Liver (tissue), 3 donors: ENCODE measurements at regions not wholly inside any gene's neighbourhood (a gene's known extent, or its start where the extent isn't known, plus 50 kb on each side); places are given as distances from the start of the nearest gene placed in this dataset.
"Not testable (repeated sequence)": the region's sequence is repeated elsewhere in the genome, so short reads cannot be mapped to it uniquely, and the experiment has no call there.

Experiments used
- CTCF ChIP-seq: fragments of 150-350 bp; IDR thresholded peaks from 2 replicates; pipeline ENCODE4 v1.5.1; 2017; ENCODE audit warnings: improper control_type of control experiment, low read depth, low read length; ENCODE audit not compliant: missing input control
- FOXA1 ChIP-seq: IDR thresholded peaks from 2 replicates; pipeline ENCODE4 v1.6.1; 2016; ENCODE audit warnings: antibody characterized with exemption
- GABPA ChIP-seq, 2 donors: IDR thresholded peaks in 1 of 2; conservative IDR thresholded peaks in 1 of 2; 2 replicates each; pipeline ENCODE4 v1.6.1; 2016; ENCODE audit warnings: antibody characterized with exemption in 2 of 2, mild to moderate bottlenecking in 1 of 2, moderate library complexity in 1 of 2
- RAD21 ChIP-seq, 2 donors: IDR thresholded peaks; 2 replicates each; pipeline ENCODE4 v1.6.1; 2016; ENCODE audit warnings: antibody characterized with exemption in 2 of 2, mild to moderate bottlenecking in 2 of 2
- REST ChIP-seq: IDR thresholded peaks from 2 replicates; pipeline ENCODE4 v1.6.1; 2016; ENCODE audit warnings: antibody characterized with exemption, mild to moderate bottlenecking
- RXRA ChIP-seq, 2 donors: IDR thresholded peaks; 2 replicates each; pipeline ENCODE4 v1.6.1; 2017 to 2018; ENCODE audit warnings: antibody characterized with exemption in 2 of 2, mild to moderate bottlenecking in 1 of 2
- TAF1 ChIP-seq: conservative IDR thresholded peaks from 2 replicates; pipeline ENCODE4 v1.6.1; 2016; ENCODE audit warnings: antibody characterized with exemption, mild to moderate bottlenecking
- YY1 ChIP-seq: IDR thresholded peaks from 2 replicates; pipeline ENCODE4 v1.6.1; 2016; ENCODE audit warnings: antibody characterized with exemption, mild to moderate bottlenecking
- TF ChIP-seq, protein P1 (sequence below): IDR thresholded peaks from 2 replicates; pipeline ENCODE4 v1.6.1; 2016; ENCODE audit warnings: antibody characterized with exemption
- TF ChIP-seq, protein P2 (sequence below): IDR thresholded peaks from 2 replicates; pipeline ENCODE4 v1.6.1; 2016; ENCODE audit warnings: antibody characterized with exemption
- donor health status: healthy.
- donor health status: healthy.

- TF ChIP-seq CTCF; RXRA (IDR thresholded peaks at IDR 0.05); TAF1; YY1; FOXA1; REST; RAD21 (IDR thresholded peaks at IDR 0.05); GABPA (IDR thresholded peaks at IDR 0.05 in 1 of 2, conservative IDR thresholded peaks at IDR 0.05 in 1 of 2): not testable (repeated sequence)
- TF ChIP-seq, protein P1, sequence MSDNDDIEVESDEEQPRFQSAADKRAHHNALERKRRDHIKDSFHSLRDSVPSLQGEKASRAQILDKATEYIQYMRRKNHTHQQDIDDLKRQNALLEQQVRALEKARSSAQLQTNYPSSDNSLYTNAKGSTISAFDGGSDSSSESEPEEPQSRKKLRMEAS = not testable (repeated sequence)
- TF ChIP-seq, protein P2, sequence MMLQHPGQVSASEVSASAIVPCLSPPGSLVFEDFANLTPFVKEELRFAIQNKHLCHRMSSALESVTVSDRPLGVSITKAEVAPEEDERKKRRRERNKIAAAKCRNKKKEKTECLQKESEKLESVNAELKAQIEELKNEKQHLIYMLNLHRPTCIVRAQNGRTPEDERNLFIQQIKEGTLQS = not testable (repeated sequence)
Measured at GRCh38 chr10:46095943-46096342, 49.9 kb upstream of the MSMB start.
